ENCODE measurements at regions not wholly inside any gene's neighbourhood (a gene's known extent, or its start where the extent isn't known, plus 50 kb on each side); places are given as distances from the start of the nearest gene placed in this dataset.
"Not testable (repeated sequence)": the region's sequence is repeated elsewhere in the genome, so short reads cannot be mapped to it uniquely, and the experiment has no call there.

- DNase-seq (ENCODE audit: low read depth) = no peak
- TF ChIP-seq, protein P1, sequence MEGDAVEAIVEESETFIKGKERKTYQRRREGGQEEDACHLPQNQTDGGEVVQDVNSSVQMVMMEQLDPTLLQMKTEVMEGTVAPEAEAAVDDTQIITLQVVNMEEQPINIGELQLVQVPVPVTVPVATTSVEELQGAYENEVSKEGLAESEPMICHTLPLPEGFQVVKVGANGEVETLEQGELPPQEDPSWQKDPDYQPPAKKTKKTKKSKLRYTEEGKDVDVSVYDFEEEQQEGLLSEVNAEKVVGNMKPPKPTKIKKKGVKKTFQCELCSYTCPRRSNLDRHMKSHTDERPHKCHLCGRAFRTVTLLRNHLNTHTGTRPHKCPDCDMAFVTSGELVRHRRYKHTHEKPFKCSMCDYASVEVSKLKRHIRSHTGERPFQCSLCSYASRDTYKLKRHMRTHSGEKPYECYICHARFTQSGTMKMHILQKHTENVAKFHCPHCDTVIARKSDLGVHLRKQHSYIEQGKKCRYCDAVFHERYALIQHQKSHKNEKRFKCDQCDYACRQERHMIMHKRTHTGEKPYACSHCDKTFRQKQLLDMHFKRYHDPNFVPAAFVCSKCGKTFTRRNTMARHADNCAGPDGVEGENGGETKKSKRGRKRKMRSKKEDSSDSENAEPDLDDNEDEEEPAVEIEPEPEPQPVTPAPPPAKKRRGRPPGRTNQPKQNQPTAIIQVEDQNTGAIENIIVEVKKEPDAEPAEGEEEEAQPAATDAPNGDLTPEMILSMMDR (IDR thresholded peaks at IDR 0.05; ENCODE audit: insufficient read depth, low read depth, low read length, missing control alignments) = no peak
These were observed 336.9 kb downstream of the INSIG2 start for GRCh38 chr2:118425191-118425590.

GRCh38 chr2:118423776-118424175, 335.5 kb downstream of the INSIG2 start:
- no peak overlapping the region for H3K4me3 ChIP-seq (ENCODE audit: low read depth, low read length)
- TF ChIP-seq, protein P1 (IDR thresholded peaks at IDR 0.05; ENCODE audit: insufficient read depth, low read depth, low read length, missing control alignments) = no peak

More at GRCh38 chr2:118425191-118425590, 336.9 kb downstream of the INSIG2 start:
- H3K4me3 ChIP-seq (ENCODE audit: low read depth, low read length) = no peak overlapping the region

DNA sequence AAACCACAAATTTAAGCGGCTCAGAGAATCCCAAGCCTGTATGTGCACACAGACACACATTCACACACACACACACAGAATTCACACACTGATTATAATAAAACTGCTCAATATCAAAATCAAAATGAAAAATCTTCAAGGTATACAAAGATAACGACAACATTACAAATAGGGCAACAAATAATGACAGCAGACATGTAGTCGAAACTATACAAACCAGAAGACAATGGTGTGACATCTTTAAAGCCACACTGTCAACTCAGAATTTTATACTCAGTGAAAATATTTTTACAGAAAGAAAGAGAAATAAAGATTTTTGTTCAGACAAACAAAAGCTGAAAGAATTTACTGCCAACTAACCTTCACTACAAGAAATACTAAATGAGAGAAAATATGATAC, 333.4 kb downstream of the INSIG2 start:
- TF ChIP-seq, protein P1 (IDR thresholded peaks at IDR 0.05; ENCODE audit: insufficient read depth, low read depth, low read length, missing control alignments) = no peak
- DNase-seq (ENCODE audit: low read depth) = no peak

More at GRCh38 chr2:118423776-118424175, 335.5 kb downstream of the INSIG2 start:
- DNase-seq (ENCODE audit: low read depth) = no peak

DNA sequence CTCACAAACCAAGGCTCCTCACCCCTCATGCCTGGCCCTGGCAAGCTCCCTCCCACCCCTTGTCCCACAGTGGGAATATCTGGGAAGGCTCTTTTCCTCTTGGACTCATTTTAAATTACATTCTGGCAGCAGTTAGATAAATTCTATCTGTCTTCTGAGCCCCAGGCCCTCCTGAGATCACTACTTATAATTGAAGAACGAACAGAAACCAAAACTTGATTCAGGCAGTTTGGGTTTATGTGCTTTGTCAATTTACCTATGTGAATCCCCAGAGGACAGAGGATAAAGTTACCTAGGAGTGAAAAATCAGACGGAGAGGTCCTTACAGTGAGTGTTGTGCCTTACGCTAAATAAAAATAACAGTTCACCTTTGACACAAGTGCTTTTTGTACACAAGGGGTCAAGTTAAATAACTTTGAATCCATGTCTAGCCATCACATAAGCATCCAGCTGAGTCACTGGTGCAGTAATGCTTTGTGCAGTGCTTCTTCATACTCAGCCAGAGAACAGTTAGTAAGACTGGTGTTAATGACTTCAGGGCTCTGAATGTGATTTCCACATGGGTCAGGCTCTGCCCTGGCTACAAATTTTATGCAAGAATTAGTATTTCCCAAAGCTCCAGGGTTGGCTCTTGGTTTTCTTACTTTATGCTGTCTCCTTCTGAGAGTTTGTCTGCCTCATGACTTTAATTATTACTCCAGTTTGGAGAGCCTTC, 329.3 kb downstream of the INSIG2 start:
- H3K4me3 ChIP-seq (ENCODE audit: low read depth, low read length) = no peak overlapping the region
- no peak for DNase-seq (ENCODE audit: low read depth)

More for the DNA sequence above, 333.4 kb downstream of the INSIG2 start:
- no peak overlapping the region for H3K4me3 ChIP-seq (ENCODE audit: low read depth, low read length)

DNA sequence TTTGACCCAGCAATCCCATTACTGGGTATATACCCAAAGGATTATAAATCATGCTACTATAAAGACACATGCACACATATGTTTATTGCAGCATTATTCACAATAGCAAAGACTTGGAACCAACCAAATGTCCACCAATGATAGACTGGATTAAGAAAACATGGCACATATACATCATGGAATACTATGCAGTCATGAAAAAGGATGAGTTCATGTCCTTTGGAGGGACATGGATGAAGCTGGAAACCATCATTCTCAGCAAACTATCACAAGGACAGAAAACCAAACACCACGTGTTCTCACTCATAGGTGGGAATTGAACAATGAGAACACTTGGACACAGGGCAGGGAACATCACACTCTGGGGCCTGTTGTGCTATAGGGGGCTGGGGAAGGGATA, 326.9 kb downstream of the INSIG2 start:
- not testable (repeated sequence) for DNase-seq (ENCODE audit: low read depth); H3K4me3 ChIP-seq (ENCODE audit: low read depth, low read length)

More for the DNA sequence above, 329.3 kb downstream of the INSIG2 start:
- TF ChIP-seq, protein P1 (IDR thresholded peaks at IDR 0.05; ENCODE audit: insufficient read depth, low read depth, low read length, missing control alignments) = no peak

DNA sequence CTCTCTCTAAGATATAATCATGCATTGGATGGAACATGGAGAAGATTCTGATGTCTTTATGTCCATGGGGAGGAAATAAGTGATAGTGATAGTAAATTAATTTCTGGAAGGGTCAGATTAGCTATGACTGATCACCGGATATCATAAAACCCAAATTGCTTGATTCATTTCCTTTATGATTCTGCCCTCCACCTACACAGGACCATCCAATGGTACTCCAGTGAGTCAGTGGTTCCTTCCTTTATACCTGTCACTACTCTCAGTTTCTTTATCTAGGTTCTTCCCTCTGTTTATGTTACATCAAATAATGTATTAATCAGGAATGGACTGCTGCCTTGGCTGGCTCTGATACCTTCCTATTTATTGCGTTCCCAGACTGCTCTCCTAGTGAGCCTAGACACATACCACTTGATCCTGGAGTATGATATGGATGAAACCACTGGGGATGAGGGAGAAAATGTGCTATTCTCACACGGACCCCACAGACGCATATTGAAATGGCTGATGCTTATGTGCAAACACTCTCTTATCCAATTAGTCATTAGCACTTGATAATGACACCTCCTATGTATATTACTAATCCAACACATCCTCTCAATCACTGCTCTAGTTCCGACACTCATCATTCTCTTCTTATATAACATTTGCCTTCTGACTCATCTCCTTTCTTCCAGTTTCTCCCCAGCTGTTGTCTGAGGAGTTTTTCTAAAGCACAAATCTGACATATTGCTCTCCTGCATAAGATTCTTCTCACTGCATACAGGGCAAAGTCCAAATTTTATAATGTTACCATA, 315.6 kb downstream of the INSIG2 start:
- TF ChIP-seq, protein P1 (IDR thresholded peaks at IDR 0.05; ENCODE audit: insufficient read depth, low read depth, low read length, missing control alignments) = no peak
- DNase-seq (ENCODE audit: low read depth) = no peak
- H3K4me3 ChIP-seq (ENCODE audit: low read depth, low read length) = no peak overlapping the region

GRCh38 chr2:118388771-118389170, 300.5 kb downstream of the INSIG2 start:
- TF ChIP-seq, protein P1 (IDR thresholded peaks at IDR 0.05; ENCODE audit: insufficient read depth, low read depth, low read length, missing control alignments) = no peak
- no peak for DNase-seq (ENCODE audit: low read depth)
- H3K4me3 ChIP-seq (ENCODE audit: low read depth, low read length) = no peak overlapping the region
